GM10248 (cell line): ENCODE measurements at regions not wholly inside any gene's neighbourhood (a gene's known extent, or its start where the extent isn't known, plus 50 kb on each side); places are given as distances from the start of the nearest gene placed in this dataset.

Experiments
- CTCF ChIA-PET: fragments of 300-600 bp; sonication (Branson Sonifier 250); formaldehyde crosslinking; extraction: SDS; loops from one replicate; lab custom pipeline; 2021; ENCODE audit warnings: antibody characterized with exemption; lab: Yijun Ruan, JAX
- POLR2A ChIA-PET: fragments of 350-650 bp; sonication (Branson Sonifier 250); formaldehyde crosslinking; extraction: SDS; loops from one replicate; lab custom pipeline; 2020; ENCODE audit warnings: antibody characterized with exemption; lab: Yijun Ruan, JAX
- DNase-seq: peaks from one replicate; pipeline ENCODE4 v3.0.0; 2012; ENCODE audit errors: extremely low spot score
- TF ChIP-seq, protein P1 (sequence below): IDR thresholded peaks from 2 replicates; pipeline ENCODE4 v1.5.1; 2012; ENCODE audit warnings: mild to moderate bottlenecking, low read depth; ENCODE audit errors: extremely low read depth, missing control alignments, control extremely low read depth

DNA sequence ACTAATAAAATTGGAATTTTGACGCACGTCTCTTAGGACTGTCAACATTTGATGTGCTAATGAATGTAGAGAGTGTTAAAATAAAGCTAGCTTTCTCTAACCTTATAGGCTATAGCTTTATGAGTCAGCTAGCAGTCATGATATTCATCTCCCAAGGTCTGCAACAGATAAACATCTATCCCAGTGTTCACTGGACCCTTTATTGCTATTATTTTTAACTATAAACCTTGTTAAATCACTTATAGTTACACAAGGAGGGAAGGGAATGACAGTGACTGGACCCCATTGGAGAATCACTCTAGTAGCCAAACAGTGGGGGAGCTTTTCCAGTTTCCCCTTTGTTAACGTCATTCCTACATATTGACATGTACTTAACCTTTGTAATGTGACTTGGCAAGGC, 67.9 kb upstream of the SHISA3 start:
- ChIA-PET POLR2A (no interaction called here), CTCF (interaction anchor here (1.4 to 4.0 kb wide), 3 partner anchors 11 to 47 kb away, joined by 3 to 17 read pairs (median 7); no protein-coding TSS in a partner anchor)
- TF ChIP-seq, protein P1, sequence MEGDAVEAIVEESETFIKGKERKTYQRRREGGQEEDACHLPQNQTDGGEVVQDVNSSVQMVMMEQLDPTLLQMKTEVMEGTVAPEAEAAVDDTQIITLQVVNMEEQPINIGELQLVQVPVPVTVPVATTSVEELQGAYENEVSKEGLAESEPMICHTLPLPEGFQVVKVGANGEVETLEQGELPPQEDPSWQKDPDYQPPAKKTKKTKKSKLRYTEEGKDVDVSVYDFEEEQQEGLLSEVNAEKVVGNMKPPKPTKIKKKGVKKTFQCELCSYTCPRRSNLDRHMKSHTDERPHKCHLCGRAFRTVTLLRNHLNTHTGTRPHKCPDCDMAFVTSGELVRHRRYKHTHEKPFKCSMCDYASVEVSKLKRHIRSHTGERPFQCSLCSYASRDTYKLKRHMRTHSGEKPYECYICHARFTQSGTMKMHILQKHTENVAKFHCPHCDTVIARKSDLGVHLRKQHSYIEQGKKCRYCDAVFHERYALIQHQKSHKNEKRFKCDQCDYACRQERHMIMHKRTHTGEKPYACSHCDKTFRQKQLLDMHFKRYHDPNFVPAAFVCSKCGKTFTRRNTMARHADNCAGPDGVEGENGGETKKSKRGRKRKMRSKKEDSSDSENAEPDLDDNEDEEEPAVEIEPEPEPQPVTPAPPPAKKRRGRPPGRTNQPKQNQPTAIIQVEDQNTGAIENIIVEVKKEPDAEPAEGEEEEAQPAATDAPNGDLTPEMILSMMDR: no peak
- no peak for DNase-seq

GRCh38 chr4:42330002-42330592, 67.2 kb upstream of the SHISA3 start:
- TF ChIP-seq, protein P1: no peak
- ChIA-PET POLR2A (no interaction called here), CTCF (interaction anchor here (2.3 to 4.0 kb wide), 2 partner anchors 11 to 41 kb away, joined by 8 to 17 read pairs; no protein-coding TSS in a partner anchor)

GRCh38 chr4:42331040-42331439, 66.2 kb upstream of the SHISA3 start:
- ChIA-PET POLR2A (no interaction called here), CTCF (interaction anchor here (2.3 kb wide), 1 partner anchor 41 kb away, joined by 8 read pairs; no protein-coding TSS in a partner anchor)
- TF ChIP-seq, protein P1: no peak
- no peak for DNase-seq

More at GRCh38 chr4:42330002-42330592, 67.2 kb upstream of the SHISA3 start:
- DNase-seq: no peak

DNA sequence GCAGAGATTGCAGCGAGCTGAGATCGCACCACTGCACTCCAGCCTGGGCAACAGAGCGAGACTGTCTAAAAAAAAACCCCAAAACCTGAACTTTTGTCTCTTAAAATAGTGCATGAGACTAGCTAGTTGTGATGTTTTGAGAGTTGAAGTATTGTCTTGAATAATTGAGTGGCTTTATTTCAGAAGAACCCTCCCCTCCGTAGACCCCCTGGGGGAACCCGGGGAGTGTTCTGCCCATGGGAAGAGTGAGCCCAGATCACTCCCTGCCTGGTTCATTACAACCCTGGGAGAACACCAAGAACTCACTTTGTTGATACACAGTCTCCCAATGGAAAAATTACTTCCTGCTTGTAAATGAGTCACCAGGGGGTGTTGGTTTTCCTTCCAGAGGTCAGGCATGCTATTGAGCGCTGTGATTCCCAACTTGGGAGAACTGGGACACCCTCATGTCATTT, 65.3 kb upstream of the SHISA3 start:
- ChIA-PET POLR2A (no interaction called here), CTCF (interaction anchor here (2.3 kb wide), 1 partner anchor 40 kb away, joined by 8 read pairs; no protein-coding TSS in a partner anchor)
- no peak for DNase-seq
- TF ChIP-seq, protein P1: no peak

DNA sequence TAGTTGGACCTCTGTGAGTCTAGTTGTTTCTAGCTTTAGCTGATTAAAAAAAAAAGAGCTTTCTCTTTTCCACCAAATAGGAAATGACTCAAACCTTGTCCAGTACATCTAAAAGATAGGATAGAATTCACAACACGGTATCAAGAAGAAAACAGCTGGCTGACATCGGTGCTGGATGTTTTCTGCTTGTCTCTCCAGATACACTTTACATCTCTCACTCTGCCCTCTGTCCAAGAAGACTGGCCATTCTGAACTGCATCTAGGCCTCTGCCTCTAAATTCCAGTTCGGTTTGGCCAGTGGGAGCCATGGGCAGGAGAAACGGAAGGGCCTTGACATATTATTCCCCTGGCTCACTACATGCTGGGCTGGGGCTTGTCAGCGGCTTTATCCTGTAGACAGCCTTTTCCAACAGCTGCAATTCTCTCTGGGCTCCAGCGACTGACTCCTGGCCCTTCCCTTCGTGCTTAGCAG, 57.3 kb upstream of the SHISA3 start:
- no peak for DNase-seq
- ChIA-PET POLR2A (no interaction called here), CTCF (interaction anchor here (1.0 to 3.7 kb wide), 7 partner anchors 10 to 80 kb away, joined by 3 to 17 read pairs (median 4); no protein-coding TSS in a partner anchor)
- TF ChIP-seq, protein P1: no peak

DNA sequence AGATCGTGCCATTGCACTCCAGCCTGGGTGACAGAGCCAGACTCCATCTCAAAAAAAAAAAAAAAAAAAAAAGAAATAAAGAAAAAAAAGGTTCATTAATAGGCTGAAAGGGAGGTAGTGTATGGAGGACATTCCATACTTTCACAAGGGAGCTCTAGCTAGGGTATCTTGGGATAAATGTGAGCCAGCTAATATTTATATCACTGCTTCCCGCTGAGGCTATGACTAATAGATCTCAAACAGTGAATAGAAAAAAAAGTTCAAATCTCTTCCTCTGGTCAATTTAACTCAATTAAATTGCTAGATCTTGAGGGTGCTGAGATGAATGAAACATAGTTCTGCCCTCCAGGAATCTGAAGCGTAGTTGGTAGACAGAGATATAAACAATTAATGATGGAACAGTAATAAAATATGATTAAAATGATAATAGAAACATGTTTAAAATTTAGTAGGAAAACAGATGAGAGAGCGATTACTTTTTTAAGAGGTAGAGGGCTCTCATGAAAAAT, 55.7 kb upstream of the SHISA3 start:
- TF ChIP-seq, protein P1: no peak
- CTCF ChIA-PET: interaction anchor here (1.2 to 3.7 kb wide), 5 partner anchors 9 to 59 kb away, joined by 3 to 17 read pairs (median 8); no protein-coding TSS in a partner anchor
- POLR2A ChIA-PET: no interaction called here
- DNase-seq: no peak
